ENCODE measurements at regions not wholly inside any gene's neighbourhood (a gene's known extent, or its start where the extent isn't known, plus 50 kb on each side); places are given as distances from the start of the nearest gene placed in this dataset.
A peak's percentile ranks its signal among the peaks of the same experiment; 100 is the strongest.

GRCh38 chr2:120923426-120923825 lies 187.8 kb downstream of the GLI2 start:
- 94% methylated on average over 11 of the region's 11 CpGs for WGBS
- H3K14ac ChIP-seq (ENCODE audit: low read length in 2 of 2) = peak overlapping the region in 1 of 2 experiments; percentile 50
- no peak overlapping the region for H4K91ac ChIP-seq (ENCODE audit: low read length)
- H2AFZ ChIP-seq (ENCODE audit: low read depth, low read length) = no peak overlapping the region
- no peak for DNase-seq
- H3K9ac ChIP-seq (ENCODE audit: low read length) = no peak overlapping the region
- no peak overlapping the region for H2BK120ac ChIP-seq (ENCODE audit: low read depth, low read length)
- no peak overlapping the region for H3K27ac ChIP-seq (ENCODE audit: low read length, poor library complexity, severe bottlenecking)
- H3K36me3 ChIP-seq (ENCODE audit: control insufficient read depth in 1 of 2, insufficient read depth in 2 of 2, low read depth in 1 of 2, low read length in 2 of 2) = peaks cover 15 to 28% of the 10 kb centered on the region in 2 experiments
- no peak overlapping the region for H2AK5ac ChIP-seq (ENCODE audit: low read length, severe bottlenecking)
- no peaks in the 10 kb centered on the region for H3K27me3 ChIP-seq (ENCODE audit: control insufficient read depth in 1 of 2, insufficient read depth in 1 of 2, low read length in 2 of 2)
- H4K8ac ChIP-seq (ENCODE audit: low read length) = no peak overlapping the region
- H3K4me1 ChIP-seq (ENCODE audit: control insufficient read depth, insufficient read depth, low read depth, low read length) = peaks cover 19% of the 10 kb centered on the region
- no peak overlapping the region for H3K23ac ChIP-seq (ENCODE audit: low read length in 2 of 2)
- no peak overlapping the region for H2BK15ac ChIP-seq (ENCODE audit: low read depth, poor library complexity, severe bottlenecking)
- no peaks in the 10 kb centered on the region for H3K9me3 ChIP-seq (ENCODE audit: control insufficient read depth, low read length)
- no peak overlapping the region for H3K18ac ChIP-seq (ENCODE audit: low read depth in 1 of 2, low read length in 2 of 2)
- peaks cover 26% of the 10 kb centered on the region for H3K79me1 ChIP-seq (replicated peaks; ENCODE audit: low read length, poor library complexity, severe bottlenecking)
- H2BK12ac ChIP-seq (ENCODE audit: low read length in 2 of 2) = peak overlapping the region in 1 of 2 experiments; percentile 8
- H3K4me2 ChIP-seq (ENCODE audit: low read length, poor library complexity, severe bottlenecking) = no peak overlapping the region
- H2BK5ac ChIP-seq (ENCODE audit: low read depth, low read length, poor library complexity, severe bottlenecking) = no peak overlapping the region
- H3K4me3 ChIP-seq (ENCODE audit: insufficient read depth in 1 of 2, low read depth in 1 of 2, low read length in 2 of 2) = no peak overlapping the region
- H3K4ac ChIP-seq (ENCODE audit: low read depth in 1 of 2, low read length in 2 of 2) = no peak overlapping the region

GRCh38 chr2:120924924-120925323 lies 189.3 kb downstream of the GLI2 start:
- Histone ChIP-seq H3K9me3 (ENCODE audit: control insufficient read depth, low read length) (no peaks in the 10 kb centered on the region), H3K18ac (ENCODE audit: low read depth in 1 of 2, low read length in 2 of 2) (no peak overlapping the region), H2AK5ac (ENCODE audit: low read length, severe bottlenecking) (no peak overlapping the region), H3K14ac (ENCODE audit: low read length in 2 of 2) (no peak overlapping the region), H3K27me3 (ENCODE audit: control insufficient read depth in 1 of 2, insufficient read depth in 1 of 2, low read length in 2 of 2) (no peaks in the 10 kb centered on the region), H3K4ac (ENCODE audit: low read depth in 1 of 2, low read length in 2 of 2) (no peak overlapping the region), H3K9ac (ENCODE audit: low read length) (no peak overlapping the region), H2BK15ac (ENCODE audit: low read depth, poor library complexity, severe bottlenecking) (no peak overlapping the region), H2AFZ (ENCODE audit: low read depth, low read length) (no peak overlapping the region), H2BK12ac (ENCODE audit: low read length in 2 of 2) (no peak overlapping the region), H3K27ac (ENCODE audit: low read length, poor library complexity, severe bottlenecking) (no peak overlapping the region), H4K8ac (ENCODE audit: low read length) (no peak overlapping the region), H3K79me1 (replicated peaks; ENCODE audit: low read length, poor library complexity, severe bottlenecking) (peaks cover 24% of the 10 kb centered on the region), H3K4me2 (ENCODE audit: low read length, poor library complexity, severe bottlenecking) (no peak overlapping the region), H3K36me3 (ENCODE audit: control insufficient read depth in 1 of 2, insufficient read depth in 2 of 2, low read depth in 1 of 2, low read length in 2 of 2) (peaks cover 18 to 23% of the 10 kb centered on the region in 2 experiments), H3K4me3 (ENCODE audit: insufficient read depth in 1 of 2, low read depth in 1 of 2, low read length in 2 of 2) (no peak overlapping the region), H4K91ac (ENCODE audit: low read length) (peak overlapping the region; percentile 21), H2BK5ac (ENCODE audit: low read depth, low read length, poor library complexity, severe bottlenecking) (no peak overlapping the region), H3K23ac (ENCODE audit: low read length in 2 of 2) (no peak overlapping the region), H3K4me1 (ENCODE audit: control insufficient read depth, insufficient read depth, low read depth, low read length) (peaks cover 16% of the 10 kb centered on the region), H2BK120ac (ENCODE audit: low read depth, low read length) (no peak overlapping the region)
- WGBS = 89% methylated on average over 5 of the region's 5 CpGs
- no peak for DNase-seq

- peaks cover 13% of the 10 kb centered on the region for H3K4me1 ChIP-seq (ENCODE audit: control insufficient read depth, insufficient read depth, low read depth, low read length)
- no peak overlapping the region for H2AK5ac ChIP-seq (ENCODE audit: low read length, severe bottlenecking)
- peak overlapping the region; percentile 20 for H4K91ac ChIP-seq (ENCODE audit: low read length)
- H3K36me3 ChIP-seq (ENCODE audit: control insufficient read depth in 1 of 2, insufficient read depth in 2 of 2, low read depth in 1 of 2, low read length in 2 of 2) = peaks cover 18 to 27% of the 10 kb centered on the region in 2 experiments
- no peaks in the 10 kb centered on the region for H3K9me3 ChIP-seq (ENCODE audit: control insufficient read depth, low read length)
- H3K14ac ChIP-seq (ENCODE audit: low read length in 2 of 2) = no peak overlapping the region
- H3K27me3 ChIP-seq (ENCODE audit: control insufficient read depth in 1 of 2, insufficient read depth in 1 of 2, low read length in 2 of 2) = no peaks in the 10 kb centered on the region
- no peak overlapping the region for H2AFZ ChIP-seq (ENCODE audit: low read depth, low read length)
- no peak overlapping the region for H3K4me2 ChIP-seq (ENCODE audit: low read length, poor library complexity, severe bottlenecking)
- 84% methylated on average over 26 of the region's 28 CpGs for WGBS
- no peak overlapping the region for H3K4ac ChIP-seq (ENCODE audit: low read depth in 1 of 2, low read length in 2 of 2)
- H3K79me1 ChIP-seq (replicated peaks; ENCODE audit: low read length, poor library complexity, severe bottlenecking) = peaks cover 26% of the 10 kb centered on the region
- H2BK12ac ChIP-seq (ENCODE audit: low read length in 2 of 2) = no peak overlapping the region
- H3K23ac ChIP-seq (ENCODE audit: low read length in 2 of 2) = no peak overlapping the region
- H2BK15ac ChIP-seq (ENCODE audit: low read depth, poor library complexity, severe bottlenecking) = peak overlapping the region; percentile 19
- no peak overlapping the region for H3K27ac ChIP-seq (ENCODE audit: low read length, poor library complexity, severe bottlenecking)
- DNase-seq = peak; percentile 60
- no peak overlapping the region for H2BK5ac ChIP-seq (ENCODE audit: low read depth, low read length, poor library complexity, severe bottlenecking)
- no peak overlapping the region for H4K8ac ChIP-seq (ENCODE audit: low read length)
- H3K4me3 ChIP-seq (ENCODE audit: insufficient read depth in 1 of 2, low read depth in 1 of 2, low read length in 2 of 2) = no peak overlapping the region
- H3K18ac ChIP-seq (ENCODE audit: low read depth in 1 of 2, low read length in 2 of 2) = peak overlapping the region in 1 of 2 experiments; percentile 44
- H3K9ac ChIP-seq (ENCODE audit: low read length) = no peak overlapping the region
- no peak overlapping the region for H2BK120ac ChIP-seq (ENCODE audit: low read depth, low read length)
Observed at GRCh38 chr2:120926463-120927264, 191.0 kb downstream of the GLI2 start.

GRCh38 chr2:120927265-120927628 lies 191.6 kb downstream of the GLI2 start:
- Histone ChIP-seq H3K23ac (ENCODE audit: low read length in 2 of 2) (no peak overlapping the region), H3K36me3 (ENCODE audit: control insufficient read depth in 1 of 2, insufficient read depth in 2 of 2, low read depth in 1 of 2, low read length in 2 of 2) (peaks cover 18 to 30% of the 10 kb centered on the region in 2 experiments), H4K91ac (ENCODE audit: low read length) (no peak overlapping the region), H3K18ac (ENCODE audit: low read depth in 1 of 2, low read length in 2 of 2) (no peak overlapping the region), H3K4me2 (ENCODE audit: low read length, poor library complexity, severe bottlenecking) (no peak overlapping the region), H3K27ac (ENCODE audit: low read length, poor library complexity, severe bottlenecking) (no peak overlapping the region), H3K27me3 (ENCODE audit: control insufficient read depth in 1 of 2, insufficient read depth in 1 of 2, low read length in 2 of 2) (no peaks in the 10 kb centered on the region), H3K9me3 (ENCODE audit: control insufficient read depth, low read length) (no peaks in the 10 kb centered on the region), H2AFZ (ENCODE audit: low read depth, low read length) (no peak overlapping the region), H3K9ac (ENCODE audit: low read length) (no peak overlapping the region), H4K8ac (ENCODE audit: low read length) (no peak overlapping the region), H3K4me1 (ENCODE audit: control insufficient read depth, insufficient read depth, low read depth, low read length) (peaks cover 15% of the 10 kb centered on the region), H3K14ac (ENCODE audit: low read length in 2 of 2) (peak overlapping the region in 1 of 2 experiments; percentile 26), H2BK12ac (ENCODE audit: low read length in 2 of 2) (peak overlapping the region in 1 of 2 experiments; percentile 59), H3K4me3 (ENCODE audit: insufficient read depth in 1 of 2, low read depth in 1 of 2, low read length in 2 of 2) (no peak overlapping the region), H2BK120ac (ENCODE audit: low read depth, low read length) (no peak overlapping the region), H2BK5ac (ENCODE audit: low read depth, low read length, poor library complexity, severe bottlenecking) (no peak overlapping the region), H3K4ac (ENCODE audit: low read depth in 1 of 2, low read length in 2 of 2) (no peak overlapping the region), H2AK5ac (ENCODE audit: low read length, severe bottlenecking) (no peak overlapping the region), H3K79me1 (replicated peaks; ENCODE audit: low read length, poor library complexity, severe bottlenecking) (peaks cover 25% of the 10 kb centered on the region), H2BK15ac (ENCODE audit: low read depth, poor library complexity, severe bottlenecking) (peak overlapping the region; percentile 19)
- 98% methylated on average over 11 of the region's 11 CpGs for WGBS
- no peak for DNase-seq

Data from mesenchymal stem cell (in vitro differentiated cells and primary cell).